GM23338 (cell line): ENCODE measurements at regions not wholly inside any gene's neighbourhood (a gene's known extent, or its start where the extent isn't known, plus 50 kb on each side); places are given as distances from the start of the nearest gene placed in this dataset.

ENCODE experiments used
- EZH2 ChIP-seq: fragments of 200-600 bp; sonication (generic); IDR thresholded peaks from one replicate; pipeline ENCODE4 v1.8.0; 2017; ENCODE audit warnings: antibody characterized with exemption, mild to moderate bottlenecking, low read depth; ENCODE audit not compliant: unreplicated experiment
- TF ChIP-seq, protein P1 (sequence below): IDR thresholded peaks from 2 replicates; pipeline ENCODE4 v1.6.1; 2016; ENCODE audit warnings: antibody characterized with exemption
- TF ChIP-seq, protein P2 (sequence below), 2 experiments: fragments of 200-600 bp in 1 of 2; sonication (generic) in 1 of 2; conservative IDR thresholded peaks; 2 replicates each; pipeline versions ENCODE4 v1.5.1 to v1.6.1; 2016 to 2017; ENCODE audit warnings: antibody characterized with exemption in 2 of 2, low read depth in 2 of 2, mild to moderate bottlenecking in 2 of 2, moderate library complexity in 1 of 2

DNA sequence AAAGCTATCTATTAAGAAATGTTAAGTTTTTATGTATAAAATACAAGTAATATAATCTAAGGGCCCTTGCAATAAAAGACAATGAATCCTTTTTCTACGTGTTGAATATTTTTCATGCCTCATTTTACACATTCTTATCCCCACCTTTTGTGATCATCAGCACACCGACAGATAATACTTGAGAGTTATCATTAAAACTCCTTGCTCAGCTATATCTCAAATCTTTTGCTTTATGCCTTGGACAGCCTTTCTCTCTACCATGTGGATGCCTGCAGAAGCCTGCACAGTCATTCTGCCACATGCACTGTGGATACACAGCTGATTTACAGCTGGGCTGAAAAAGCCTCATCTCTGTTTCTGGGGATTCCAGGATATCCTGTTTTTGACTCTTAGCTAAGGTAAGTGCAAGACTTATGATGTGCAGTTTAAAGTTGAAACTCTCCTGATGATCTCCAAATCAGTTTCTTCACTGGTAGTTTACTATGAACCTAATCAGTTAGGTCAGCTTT is 1565.1 kb downstream of the SI start:
- no peak for TF ChIP-seq EZH2
- TF ChIP-seq, protein P1, sequence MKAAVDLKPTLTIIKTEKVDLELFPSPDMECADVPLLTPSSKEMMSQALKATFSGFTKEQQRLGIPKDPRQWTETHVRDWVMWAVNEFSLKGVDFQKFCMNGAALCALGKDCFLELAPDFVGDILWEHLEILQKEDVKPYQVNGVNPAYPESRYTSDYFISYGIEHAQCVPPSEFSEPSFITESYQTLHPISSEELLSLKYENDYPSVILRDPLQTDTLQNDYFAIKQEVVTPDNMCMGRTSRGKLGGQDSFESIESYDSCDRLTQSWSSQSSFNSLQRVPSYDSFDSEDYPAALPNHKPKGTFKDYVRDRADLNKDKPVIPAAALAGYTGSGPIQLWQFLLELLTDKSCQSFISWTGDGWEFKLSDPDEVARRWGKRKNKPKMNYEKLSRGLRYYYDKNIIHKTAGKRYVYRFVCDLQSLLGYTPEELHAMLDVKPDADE: no peak
- TF ChIP-seq, protein P2, sequence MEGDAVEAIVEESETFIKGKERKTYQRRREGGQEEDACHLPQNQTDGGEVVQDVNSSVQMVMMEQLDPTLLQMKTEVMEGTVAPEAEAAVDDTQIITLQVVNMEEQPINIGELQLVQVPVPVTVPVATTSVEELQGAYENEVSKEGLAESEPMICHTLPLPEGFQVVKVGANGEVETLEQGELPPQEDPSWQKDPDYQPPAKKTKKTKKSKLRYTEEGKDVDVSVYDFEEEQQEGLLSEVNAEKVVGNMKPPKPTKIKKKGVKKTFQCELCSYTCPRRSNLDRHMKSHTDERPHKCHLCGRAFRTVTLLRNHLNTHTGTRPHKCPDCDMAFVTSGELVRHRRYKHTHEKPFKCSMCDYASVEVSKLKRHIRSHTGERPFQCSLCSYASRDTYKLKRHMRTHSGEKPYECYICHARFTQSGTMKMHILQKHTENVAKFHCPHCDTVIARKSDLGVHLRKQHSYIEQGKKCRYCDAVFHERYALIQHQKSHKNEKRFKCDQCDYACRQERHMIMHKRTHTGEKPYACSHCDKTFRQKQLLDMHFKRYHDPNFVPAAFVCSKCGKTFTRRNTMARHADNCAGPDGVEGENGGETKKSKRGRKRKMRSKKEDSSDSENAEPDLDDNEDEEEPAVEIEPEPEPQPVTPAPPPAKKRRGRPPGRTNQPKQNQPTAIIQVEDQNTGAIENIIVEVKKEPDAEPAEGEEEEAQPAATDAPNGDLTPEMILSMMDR (conservative IDR thresholded peaks at IDR 0.05; ENCODE audit: low read depth in 2 of 2): no peak
